ENCODE measurements at regions not wholly inside any gene's neighbourhood (a gene's known extent, or its start where the extent isn't known, plus 50 kb on each side); places are given as distances from the start of the nearest gene placed in this dataset.

- DNase-seq (no peak), ATAC-seq (no peak)
- no peaks in the 10 kb centered on the region for H3K27me3 Mint-ChIP-seq
- no peak overlapping the region for H3K27ac Mint-ChIP-seq
- H3K9me3 ChIP-seq (ENCODE audit: control insufficient read depth, low read length, poor library complexity, severe bottlenecking), result no peaks in the 10 kb centered on the region
- H3K4me1 Mint-ChIP-seq, result peaks cover 3% of the 10 kb centered on the region
- H3K36me3 Mint-ChIP-seq (ENCODE audit: low read depth), result no peaks in the 10 kb centered on the region
- no peak overlapping the region for H3K4me3 Mint-ChIP-seq
Observed at GRCh38 chr2:150909090-150909489, 352.6 kb downstream of the RBM43 start.

- H3K9me3 ChIP-seq (ENCODE audit: control insufficient read depth, low read length, poor library complexity, severe bottlenecking), result no peaks in the 10 kb centered on the region
- no peak overlapping the region for H3K27ac Mint-ChIP-seq
- no peaks in the 10 kb centered on the region for H3K36me3 Mint-ChIP-seq (ENCODE audit: low read depth)
- no peak overlapping the region for H3K4me3 Mint-ChIP-seq
- ATAC-seq, result no peak
- H3K27me3 Mint-ChIP-seq, result no peaks in the 10 kb centered on the region
- no peak for DNase-seq
- peaks cover 3% of the 10 kb centered on the region for H3K4me1 Mint-ChIP-seq
Observed at GRCh38 chr2:150907466-150907865, 354.2 kb downstream of the RBM43 start.

- H3K4me3 Mint-ChIP-seq, result no peak overlapping the region
- H3K9me3 ChIP-seq (ENCODE audit: control insufficient read depth, low read length, poor library complexity, severe bottlenecking), result no peaks in the 10 kb centered on the region
- H3K4me1 Mint-ChIP-seq, result no peaks in the 10 kb centered on the region
- ATAC-seq (no peak), DNase-seq (no peak)
- no peaks in the 10 kb centered on the region for H3K36me3 Mint-ChIP-seq (ENCODE audit: low read depth)
- no peaks in the 10 kb centered on the region for H3K27me3 Mint-ChIP-seq
- no peak overlapping the region for H3K27ac Mint-ChIP-seq
Observed at GRCh38 chr2:150903461-150903860, 358.2 kb downstream of the RBM43 start.

- ATAC-seq, result no peak
- no peaks in the 10 kb centered on the region for H3K9me3 ChIP-seq (ENCODE audit: control insufficient read depth, low read length, poor library complexity, severe bottlenecking)
- no peaks in the 10 kb centered on the region for H3K27me3 Mint-ChIP-seq
- H3K36me3 Mint-ChIP-seq (ENCODE audit: low read depth), result no peaks in the 10 kb centered on the region
- H3K4me1 Mint-ChIP-seq, result no peaks in the 10 kb centered on the region
- DNase-seq, result no peak
- no peak overlapping the region for H3K4me3 Mint-ChIP-seq
- H3K27ac Mint-ChIP-seq, result no peak overlapping the region
Observed at GRCh38 chr2:150903055-150903454, 358.6 kb downstream of the RBM43 start.

GRCh38 chr2:150900913-150901312, 360.8 kb downstream of the RBM43 start:
- no peak for ATAC-seq
- Mint-ChIP-seq H3K27ac (no peak overlapping the region), H3K36me3 (ENCODE audit: low read depth) (no peaks in the 10 kb centered on the region), H3K4me3 (no peak overlapping the region), H3K27me3 (no peaks in the 10 kb centered on the region), H3K4me1 (no peaks in the 10 kb centered on the region)
- DNase-seq, result no peak
- no peaks in the 10 kb centered on the region for H3K9me3 ChIP-seq (ENCODE audit: control insufficient read depth, low read length, poor library complexity, severe bottlenecking)

GRCh38 chr2:150895968-150896367, 365.7 kb downstream of the RBM43 start:
- Mint-ChIP-seq H3K4me3 (no peak overlapping the region), H3K27me3 (no peaks in the 10 kb centered on the region), H3K27ac (no peak overlapping the region), H3K36me3 (ENCODE audit: low read depth) (no peaks in the 10 kb centered on the region), H3K4me1 (no peaks in the 10 kb centered on the region)
- no peak for DNase-seq
- H3K9me3 ChIP-seq (ENCODE audit: control insufficient read depth, low read length, poor library complexity, severe bottlenecking), result no peaks in the 10 kb centered on the region
- no peak for ATAC-seq

- no peak overlapping the region for H3K4me3 Mint-ChIP-seq
- no peaks in the 10 kb centered on the region for H3K36me3 Mint-ChIP-seq (ENCODE audit: low read depth)
- no peaks in the 10 kb centered on the region for H3K9me3 ChIP-seq (ENCODE audit: control insufficient read depth, low read length, poor library complexity, severe bottlenecking)
- H3K27ac Mint-ChIP-seq, result no peak overlapping the region
- DNase-seq (no peak), ATAC-seq (no peak)
- H3K4me1 Mint-ChIP-seq, result no peaks in the 10 kb centered on the region
- H3K27me3 Mint-ChIP-seq, result no peaks in the 10 kb centered on the region
Observed at GRCh38 chr2:150889141-150889540, 372.5 kb downstream of the RBM43 start.

- Mint-ChIP-seq H3K4me3 (no peak overlapping the region), H3K27ac (no peak overlapping the region), H3K27me3 (no peaks in the 10 kb centered on the region), H3K36me3 (ENCODE audit: low read depth) (no peaks in the 10 kb centered on the region), H3K4me1 (no peaks in the 10 kb centered on the region)
- no peaks in the 10 kb centered on the region for H3K9me3 ChIP-seq (ENCODE audit: control insufficient read depth, low read length, poor library complexity, severe bottlenecking)
- ATAC-seq (no peak), DNase-seq (no peak)
Observed at GRCh38 chr2:150888337-150888736, 373.3 kb downstream of the RBM43 start.

GRCh38 chr2:150887926-150888325, 373.7 kb downstream of the RBM43 start:
- no peaks in the 10 kb centered on the region for H3K27me3 Mint-ChIP-seq
- ATAC-seq, result no peak
- no peak overlapping the region for H3K27ac Mint-ChIP-seq
- no peaks in the 10 kb centered on the region for H3K36me3 Mint-ChIP-seq (ENCODE audit: low read depth)
- H3K4me1 Mint-ChIP-seq, result no peaks in the 10 kb centered on the region
- no peak overlapping the region for H3K4me3 Mint-ChIP-seq
- no peaks in the 10 kb centered on the region for H3K9me3 ChIP-seq (ENCODE audit: control insufficient read depth, low read length, poor library complexity, severe bottlenecking)
- no peak for DNase-seq

GRCh38 chr2:150885774-150886386, 375.8 kb downstream of the RBM43 start:
- H3K36me3 Mint-ChIP-seq (ENCODE audit: low read depth), result no peaks in the 10 kb centered on the region
- H3K9me3 ChIP-seq (ENCODE audit: control insufficient read depth, low read length, poor library complexity, severe bottlenecking), result no peaks in the 10 kb centered on the region
- ATAC-seq, result no peak
- no peak overlapping the region for H3K4me3 Mint-ChIP-seq
- no peak for DNase-seq
- no peaks in the 10 kb centered on the region for H3K27me3 Mint-ChIP-seq
- H3K27ac Mint-ChIP-seq, result no peak overlapping the region
- no peaks in the 10 kb centered on the region for H3K4me1 Mint-ChIP-seq

- no peaks in the 10 kb centered on the region for H3K4me1 Mint-ChIP-seq
- no peaks in the 10 kb centered on the region for H3K27me3 Mint-ChIP-seq
Observed at GRCh38 chr2:150885236-150885635, 376.4 kb downstream of the RBM43 start.

GRCh38 chr2:150883613-150883895, 378.1 kb downstream of the RBM43 start:
- ATAC-seq (no peak), DNase-seq (no peak)
- Mint-ChIP-seq H3K4me1 (no peaks in the 10 kb centered on the region), H3K27me3 (no peaks in the 10 kb centered on the region), H3K4me3 (no peak overlapping the region), H3K36me3 (ENCODE audit: low read depth) (no peaks in the 10 kb centered on the region), H3K27ac (no peak overlapping the region)
- no peaks in the 10 kb centered on the region for H3K9me3 ChIP-seq (ENCODE audit: control insufficient read depth, low read length, poor library complexity, severe bottlenecking)

More at GRCh38 chr2:150885236-150885635, 376.4 kb downstream of the RBM43 start:
- no peak for DNase-seq
- no peak overlapping the region for H3K4me3 Mint-ChIP-seq
- no peak overlapping the region for H3K27ac Mint-ChIP-seq
- H3K9me3 ChIP-seq (ENCODE audit: control insufficient read depth, low read length, poor library complexity, severe bottlenecking), result no peaks in the 10 kb centered on the region
- no peak for ATAC-seq
- no peaks in the 10 kb centered on the region for H3K36me3 Mint-ChIP-seq (ENCODE audit: low read depth)

- no peaks in the 10 kb centered on the region for H3K27me3 Mint-ChIP-seq
Observed at GRCh38 chr2:150882751-150883612, 378.7 kb downstream of the RBM43 start.

GRCh38 chr2:150880986-150881385, 380.7 kb downstream of the RBM43 start:
- Mint-ChIP-seq H3K27ac (no peak overlapping the region), H3K36me3 (ENCODE audit: low read depth) (no peaks in the 10 kb centered on the region), H3K4me3 (no peak overlapping the region), H3K27me3 (no peaks in the 10 kb centered on the region), H3K4me1 (no peaks in the 10 kb centered on the region)
- ATAC-seq (no peak), DNase-seq (no peak)
- H3K9me3 ChIP-seq (ENCODE audit: control insufficient read depth, low read length, poor library complexity, severe bottlenecking), result no peaks in the 10 kb centered on the region

More at GRCh38 chr2:150882751-150883612, 378.7 kb downstream of the RBM43 start:
- ATAC-seq (no peak), DNase-seq (no peak)
- H3K27ac Mint-ChIP-seq, result no peak overlapping the region
- no peaks in the 10 kb centered on the region for H3K4me1 Mint-ChIP-seq
- no peaks in the 10 kb centered on the region for H3K36me3 Mint-ChIP-seq (ENCODE audit: low read depth)
- no peak overlapping the region for H3K4me3 Mint-ChIP-seq
- H3K9me3 ChIP-seq (ENCODE audit: control insufficient read depth, low read length, poor library complexity, severe bottlenecking), result no peaks in the 10 kb centered on the region
